AG09309 (cell line): ENCODE measurements at regions not wholly inside any gene's neighbourhood (a gene's known extent, or its start where the extent isn't known, plus 50 kb on each side); places are given as distances from the start of the nearest gene placed in this dataset.
"Not testable (repeated sequence)": the region's sequence is repeated elsewhere in the genome, so short reads cannot be mapped to it uniquely, and the experiment has no call there.

Experiments used
- DNase-seq: peaks from one replicate; pipeline ENCODE4 v3.0.0-alpha.2; 2010; ENCODE audit warnings: low read depth
- H3K4me3 ChIP-seq: 2 replicates; pipeline ENCODE4 v1.5.1; 2011; ENCODE audit warnings: mild to moderate bottlenecking, low read depth, low read length, moderate library complexity; ENCODE audit not compliant: control insufficient read depth
- TF ChIP-seq, protein P1 (sequence below): IDR thresholded peaks from 2 replicates; pipeline ENCODE4 v1.5.1; 2011; ENCODE audit warnings: mild to moderate bottlenecking, low read depth, low read length, inconsistent platforms; ENCODE audit not compliant: insufficient read depth, control insufficient read depth; ENCODE audit errors: missing control alignments

DNA sequence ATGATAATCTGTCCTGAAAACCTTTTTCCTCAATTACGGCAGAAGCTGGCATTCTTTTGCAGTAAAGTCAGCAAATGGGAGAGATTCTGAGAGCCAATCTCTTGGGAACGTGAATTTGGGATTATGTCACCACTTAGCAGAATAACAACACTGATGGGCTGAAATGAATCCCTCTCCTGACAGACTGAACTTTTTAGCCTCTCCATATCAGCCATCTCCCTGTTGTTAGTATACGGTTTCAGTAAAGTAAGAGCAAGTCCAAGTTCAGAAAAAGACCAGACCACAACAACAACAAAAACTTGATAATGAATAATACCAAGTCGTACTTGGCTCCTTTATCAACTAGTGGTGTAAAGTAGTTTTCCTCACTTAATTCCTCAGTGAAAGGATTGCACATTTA lies 1048.8 kb downstream of the GATA3 start:
- H3K4me3 ChIP-seq: no peak overlapping the region
- TF ChIP-seq, protein P1, sequence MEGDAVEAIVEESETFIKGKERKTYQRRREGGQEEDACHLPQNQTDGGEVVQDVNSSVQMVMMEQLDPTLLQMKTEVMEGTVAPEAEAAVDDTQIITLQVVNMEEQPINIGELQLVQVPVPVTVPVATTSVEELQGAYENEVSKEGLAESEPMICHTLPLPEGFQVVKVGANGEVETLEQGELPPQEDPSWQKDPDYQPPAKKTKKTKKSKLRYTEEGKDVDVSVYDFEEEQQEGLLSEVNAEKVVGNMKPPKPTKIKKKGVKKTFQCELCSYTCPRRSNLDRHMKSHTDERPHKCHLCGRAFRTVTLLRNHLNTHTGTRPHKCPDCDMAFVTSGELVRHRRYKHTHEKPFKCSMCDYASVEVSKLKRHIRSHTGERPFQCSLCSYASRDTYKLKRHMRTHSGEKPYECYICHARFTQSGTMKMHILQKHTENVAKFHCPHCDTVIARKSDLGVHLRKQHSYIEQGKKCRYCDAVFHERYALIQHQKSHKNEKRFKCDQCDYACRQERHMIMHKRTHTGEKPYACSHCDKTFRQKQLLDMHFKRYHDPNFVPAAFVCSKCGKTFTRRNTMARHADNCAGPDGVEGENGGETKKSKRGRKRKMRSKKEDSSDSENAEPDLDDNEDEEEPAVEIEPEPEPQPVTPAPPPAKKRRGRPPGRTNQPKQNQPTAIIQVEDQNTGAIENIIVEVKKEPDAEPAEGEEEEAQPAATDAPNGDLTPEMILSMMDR: no peak
- DNase-seq: no peak

DNA sequence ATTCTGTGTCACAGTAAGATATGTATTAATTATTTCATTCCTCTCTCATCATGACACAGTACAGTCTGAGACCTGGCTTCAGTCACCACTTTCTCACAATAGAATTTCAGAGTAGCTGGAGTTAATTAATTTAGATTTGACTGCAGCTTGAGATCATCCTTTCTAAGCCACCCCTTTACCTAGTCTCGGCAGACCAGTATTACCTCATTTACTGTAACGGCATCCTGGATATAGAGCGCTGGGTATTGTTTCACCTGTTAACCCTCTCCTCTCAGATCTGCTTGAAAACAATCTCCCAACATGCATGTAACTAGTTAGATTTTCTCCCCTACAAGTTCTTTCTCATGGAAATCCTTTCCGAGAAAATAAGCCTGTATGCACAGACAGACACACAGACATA lies 1057.5 kb downstream of the GATA3 start:
- H3K4me3 ChIP-seq: no peak overlapping the region
- DNase-seq: no peak
- TF ChIP-seq, protein P1: no peak

DNA sequence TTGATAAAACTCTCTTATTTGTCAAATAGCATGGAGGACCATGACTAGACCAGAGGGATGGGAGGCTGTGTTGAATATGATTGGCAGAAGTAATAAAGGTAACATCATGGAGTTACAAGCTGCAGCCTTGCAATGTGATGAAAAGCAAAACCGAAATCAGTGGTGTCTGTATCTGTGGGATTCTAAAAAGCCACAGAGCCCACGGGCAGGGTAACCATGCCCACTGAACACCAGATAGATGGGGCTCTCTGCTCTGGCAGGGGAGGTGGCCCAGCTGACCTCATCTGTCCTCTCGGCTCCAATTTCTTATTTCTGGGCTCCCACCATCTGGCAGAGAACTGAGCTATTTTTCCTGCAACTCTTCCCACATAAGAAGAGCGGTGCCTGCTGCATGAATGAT lies 1072.2 kb downstream of the GATA3 start:
- no peak overlapping the region for H3K4me3 ChIP-seq
- DNase-seq: no peak
- TF ChIP-seq, protein P1: no peak

DNA sequence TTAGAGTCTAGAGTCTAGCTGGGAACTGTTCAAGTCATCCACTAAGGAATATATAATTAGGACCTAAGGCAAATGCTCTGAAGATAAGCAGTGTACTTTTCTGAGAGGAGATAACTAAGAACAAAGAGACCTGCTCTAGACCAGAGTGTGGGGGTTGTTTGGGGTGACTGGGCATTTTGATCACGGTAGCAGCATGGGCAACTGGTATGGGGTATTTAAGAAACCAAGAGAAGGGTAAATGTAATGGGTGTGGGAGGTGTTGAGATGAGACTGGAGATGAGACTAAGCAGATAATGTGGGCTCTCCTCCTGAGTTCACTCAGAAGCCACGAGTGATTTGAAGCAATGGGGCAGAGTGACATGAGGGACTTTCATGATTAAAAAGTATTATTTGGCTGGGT lies 1082.9 kb downstream of the GATA3 start:
- TF ChIP-seq, protein P1: no peak
- DNase-seq: no peak
- H3K4me3 ChIP-seq: no peak overlapping the region

DNA sequence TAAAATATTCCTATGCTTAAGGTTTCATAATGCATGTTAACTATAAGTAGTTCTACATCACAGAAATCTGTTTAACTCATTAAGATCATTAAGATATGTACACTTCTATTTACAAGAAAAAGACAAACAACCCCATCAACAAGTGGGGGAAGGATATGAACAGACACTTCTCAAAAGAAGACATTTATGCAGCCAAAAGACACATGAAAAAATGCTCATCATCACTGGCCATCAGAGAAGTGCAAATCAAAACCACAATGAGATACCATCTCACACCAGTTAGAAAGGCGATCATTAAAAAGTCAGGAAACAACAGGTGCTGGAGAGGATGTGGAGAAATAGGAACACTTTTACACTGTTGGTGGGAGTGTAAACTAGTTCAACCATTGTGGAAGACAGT lies 1084.3 kb downstream of the GATA3 start:
- DNase-seq, H3K4me3 ChIP-seq: not testable (repeated sequence)

DNA sequence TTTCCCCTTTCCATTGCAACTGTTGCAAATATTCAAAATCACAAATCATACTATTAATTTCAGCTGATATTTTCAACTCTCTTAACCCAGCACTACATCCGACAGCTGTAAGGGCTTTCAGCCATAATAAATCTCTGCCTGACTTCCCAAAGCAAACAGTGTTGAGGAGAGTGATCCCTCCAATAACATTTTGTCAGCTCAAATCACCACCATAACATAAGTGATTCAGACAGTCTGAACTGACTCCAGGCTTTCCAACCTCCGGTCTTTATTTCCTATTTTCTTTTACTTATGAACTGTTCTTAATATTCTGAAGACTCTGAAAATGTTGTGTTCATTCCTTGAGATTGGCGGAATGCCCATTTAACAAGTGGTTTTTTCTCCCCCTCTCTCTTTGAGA lies 1085.9 kb downstream of the GATA3 start:
- no peak for DNase-seq
- no peak overlapping the region for H3K4me3 ChIP-seq
- TF ChIP-seq, protein P1: no peak

DNA sequence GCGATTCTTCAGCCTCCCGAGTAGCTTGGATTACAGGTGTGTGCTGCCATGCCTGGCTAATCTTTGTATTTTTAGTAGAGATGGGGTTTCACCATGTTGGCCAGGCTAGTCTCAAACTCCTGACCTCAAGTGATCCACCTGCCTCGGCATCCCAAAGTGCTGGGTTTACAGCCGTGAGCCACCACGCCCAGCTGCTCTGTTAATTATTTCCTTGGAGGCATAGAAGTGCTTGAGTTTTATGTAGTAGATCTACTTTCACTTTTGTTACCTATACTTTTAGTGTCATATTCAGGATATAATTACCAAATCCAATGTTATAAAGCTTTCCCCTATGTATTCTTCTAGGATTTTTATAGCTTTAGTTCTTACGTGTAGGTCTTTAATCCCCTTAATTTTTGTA lies 1093.0 kb downstream of the GATA3 start:
- no peak overlapping the region for H3K4me3 ChIP-seq
- TF ChIP-seq, protein P1: no peak

DNA sequence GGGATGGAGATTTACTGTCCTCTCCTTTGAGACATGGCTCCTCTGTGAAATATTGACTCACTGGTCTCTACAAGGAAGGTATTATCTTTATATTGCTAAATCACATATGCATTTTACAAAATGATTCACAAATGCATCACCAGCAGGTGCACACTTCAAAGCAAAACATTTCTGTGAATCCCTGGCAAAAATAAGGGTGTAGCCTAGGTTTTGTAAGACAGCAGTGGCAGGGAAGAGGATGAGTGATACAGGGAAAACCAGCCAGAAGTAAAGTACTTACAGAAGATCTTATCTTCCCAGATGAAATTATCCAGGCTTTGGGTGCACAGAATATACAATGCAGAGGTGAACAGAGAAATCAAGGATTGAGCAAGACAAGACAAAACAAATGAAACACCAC lies 1094.6 kb downstream of the GATA3 start:
- DNase-seq: no peak
- H3K4me3 ChIP-seq: no peak overlapping the region
- TF ChIP-seq, protein P1: no peak

More for the DNA sequence above, 1093.0 kb downstream of the GATA3 start:
- no peak for DNase-seq

DNA sequence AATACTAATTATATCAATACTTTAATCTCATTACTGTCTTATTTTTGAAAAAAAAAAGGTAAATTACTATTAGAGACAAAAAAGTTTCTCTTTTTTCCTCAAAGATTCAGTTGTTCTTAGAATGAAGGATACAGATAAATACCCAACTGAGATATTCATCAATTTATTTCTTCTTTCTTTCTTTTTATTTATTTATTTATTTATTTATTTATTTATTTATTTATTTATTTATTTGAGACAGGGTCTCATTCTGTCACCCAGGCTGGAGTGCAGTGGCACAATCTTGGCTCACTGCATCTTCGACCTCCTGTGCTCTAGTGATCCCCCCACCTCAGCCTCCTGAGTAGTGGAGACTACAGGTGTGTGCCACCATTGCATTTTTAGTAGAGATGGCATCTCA lies 1098.6 kb downstream of the GATA3 start:
- not testable (repeated sequence) for DNase-seq, H3K4me3 ChIP-seq
